ENCODE measurements at regions not wholly inside any gene's neighbourhood (a gene's known extent, or its start where the extent isn't known, plus 50 kb on each side); places are given as distances from the start of the nearest gene placed in this dataset.

- Histone ChIP-seq H3K36me3 (ENCODE audit: control insufficient read depth, insufficient read depth, low read length) (no peaks in the 10 kb centered on the region), H3K9me3 (ENCODE audit: control insufficient read depth, low read length) (no peaks in the 10 kb centered on the region), H3K4me3 (ENCODE audit: extremely low read depth, insufficient read depth, low read length, poor library complexity, severe bottlenecking) (no peak overlapping the region), H3K27ac (ENCODE audit: low read depth, low read length, severe bottlenecking) (no peak overlapping the region), H3K4me1 (ENCODE audit: control insufficient read depth, insufficient read depth, low read length, poor library complexity, severe bottlenecking) (peaks cover 11% of the 10 kb centered on the region)
- 100% methylated on average over 1 to 2 of the region's 3 CpGs for WGBS, 2 experiments (ENCODE audit: insufficient coverage in 2 of 2)
These were observed 147.6 kb upstream of the CCDC68 start for GRCh38 chr18:55106906-55107305.

- WGBS, 2 experiments (ENCODE audit: insufficient coverage in 2 of 2) = 100% methylated on average over 1 of the region's 2 CpGs; no CpG with 5 or more reads in 1 of the 2 experiments
- H3K4me3 ChIP-seq (ENCODE audit: extremely low read depth, insufficient read depth, low read length, poor library complexity, severe bottlenecking) = no peak overlapping the region
- no peaks in the 10 kb centered on the region for H3K9me3 ChIP-seq (ENCODE audit: control insufficient read depth, low read length)
- H3K4me1 ChIP-seq (ENCODE audit: control insufficient read depth, insufficient read depth, low read length, poor library complexity, severe bottlenecking) = peaks cover 14% of the 10 kb centered on the region
- H3K36me3 ChIP-seq (ENCODE audit: control insufficient read depth, insufficient read depth, low read length) = no peaks in the 10 kb centered on the region
- H3K27ac ChIP-seq (ENCODE audit: low read depth, low read length, severe bottlenecking) = no peak overlapping the region
These were observed 147.2 kb upstream of the CCDC68 start for GRCh38 chr18:55106466-55106865.

GRCh38 chr18:55105873-55106272 is 146.6 kb upstream of the CCDC68 start:
- no peak overlapping the region for H3K4me3 ChIP-seq (ENCODE audit: extremely low read depth, insufficient read depth, low read length, poor library complexity, severe bottlenecking)
- no peaks in the 10 kb centered on the region for H3K9me3 ChIP-seq (ENCODE audit: control insufficient read depth, low read length)
- peaks cover 16% of the 10 kb centered on the region for H3K4me1 ChIP-seq (ENCODE audit: control insufficient read depth, insufficient read depth, low read length, poor library complexity, severe bottlenecking)
- H3K36me3 ChIP-seq (ENCODE audit: control insufficient read depth, insufficient read depth, low read length) = no peaks in the 10 kb centered on the region
- H3K27ac ChIP-seq (ENCODE audit: low read depth, low read length, severe bottlenecking) = no peak overlapping the region
- no CpG with 5 or more reads among the region's 2 CpGs for WGBS, 2 experiments (ENCODE audit: insufficient coverage in 2 of 2)

- WGBS, 2 experiments (ENCODE audit: insufficient coverage in 2 of 2) = 94 to 100% methylated on average over 3 of the region's 3 CpGs
- Histone ChIP-seq H3K4me3 (ENCODE audit: extremely low read depth, insufficient read depth, low read length, poor library complexity, severe bottlenecking) (no peak overlapping the region), H3K27ac (ENCODE audit: low read depth, low read length, severe bottlenecking) (no peak overlapping the region), H3K36me3 (ENCODE audit: control insufficient read depth, insufficient read depth, low read length) (no peaks in the 10 kb centered on the region), H3K9me3 (ENCODE audit: control insufficient read depth, low read length) (no peaks in the 10 kb centered on the region), H3K4me1 (ENCODE audit: control insufficient read depth, insufficient read depth, low read length, poor library complexity, severe bottlenecking) (peaks cover 18% of the 10 kb centered on the region)
These were observed 143.7 kb upstream of the CCDC68 start for GRCh38 chr18:55102958-55103456.

- H3K4me3 ChIP-seq (ENCODE audit: extremely low read depth, insufficient read depth, low read length, poor library complexity, severe bottlenecking) = no peak overlapping the region
- no peak overlapping the region for H3K27ac ChIP-seq (ENCODE audit: low read depth, low read length, severe bottlenecking)
- WGBS, 2 experiments (ENCODE audit: insufficient coverage in 2 of 2) = 92% methylated on average over 2 of the region's 3 CpGs; no CpG with 5 or more reads in 1 of the 2 experiments
- peaks cover 21% of the 10 kb centered on the region for H3K4me1 ChIP-seq (ENCODE audit: control insufficient read depth, insufficient read depth, low read length, poor library complexity, severe bottlenecking)
- H3K36me3 ChIP-seq (ENCODE audit: control insufficient read depth, insufficient read depth, low read length) = no peaks in the 10 kb centered on the region
- no peaks in the 10 kb centered on the region for H3K9me3 ChIP-seq (ENCODE audit: control insufficient read depth, low read length)
These were observed 143.2 kb upstream of the CCDC68 start for GRCh38 chr18:55102501-55102900.

GRCh38 chr18:55101458-55101824 is 142.2 kb upstream of the CCDC68 start:
- no peak overlapping the region for H3K27ac ChIP-seq (ENCODE audit: low read depth, low read length, severe bottlenecking)
- WGBS, 2 experiments (ENCODE audit: insufficient coverage in 2 of 2) = 100% methylated on average over 2 of the region's 2 CpGs; no CpG with 5 or more reads in 1 of the 2 experiments

GRCh38 chr18:55100817-55101457 is 141.7 kb upstream of the CCDC68 start:
- H3K36me3 ChIP-seq (ENCODE audit: control insufficient read depth, insufficient read depth, low read length) = no peaks in the 10 kb centered on the region
- WGBS, 2 experiments (ENCODE audit: insufficient coverage in 2 of 2) = 100% methylated on average over 1 of the region's 3 CpGs; no CpG with 5 or more reads in 1 of the 2 experiments
- no peaks in the 10 kb centered on the region for H3K9me3 ChIP-seq (ENCODE audit: control insufficient read depth, low read length)
- H3K4me3 ChIP-seq (ENCODE audit: extremely low read depth, insufficient read depth, low read length, poor library complexity, severe bottlenecking) = no peak overlapping the region
- no peak overlapping the region for H3K27ac ChIP-seq (ENCODE audit: low read depth, low read length, severe bottlenecking)
- peaks cover 30% of the 10 kb centered on the region for H3K4me1 ChIP-seq (ENCODE audit: control insufficient read depth, insufficient read depth, low read length, poor library complexity, severe bottlenecking)

More at GRCh38 chr18:55101458-55101824, 142.2 kb upstream of the CCDC68 start:
- Histone ChIP-seq H3K4me3 (ENCODE audit: extremely low read depth, insufficient read depth, low read length, poor library complexity, severe bottlenecking) (no peak overlapping the region), H3K9me3 (ENCODE audit: control insufficient read depth, low read length) (no peaks in the 10 kb centered on the region), H3K36me3 (ENCODE audit: control insufficient read depth, insufficient read depth, low read length) (no peaks in the 10 kb centered on the region), H3K4me1 (ENCODE audit: control insufficient read depth, insufficient read depth, low read length, poor library complexity, severe bottlenecking) (peaks cover 30% of the 10 kb centered on the region)

- H3K36me3 ChIP-seq (ENCODE audit: control insufficient read depth, insufficient read depth, low read length) = no peaks in the 10 kb centered on the region
- H3K4me3 ChIP-seq (ENCODE audit: extremely low read depth, insufficient read depth, low read length, poor library complexity, severe bottlenecking) = no peak overlapping the region
- H3K4me1 ChIP-seq (ENCODE audit: control insufficient read depth, insufficient read depth, low read length, poor library complexity, severe bottlenecking) = peaks cover 30% of the 10 kb centered on the region
- H3K27ac ChIP-seq (ENCODE audit: low read depth, low read length, severe bottlenecking) = peak overlapping the region; percentile 71
- WGBS, 2 experiments (ENCODE audit: insufficient coverage in 2 of 2) = 72 to 79% methylated on average over 2 to 9 of the region's 9 CpGs
- no peaks in the 10 kb centered on the region for H3K9me3 ChIP-seq (ENCODE audit: control insufficient read depth, low read length)
These were observed 138.4 kb upstream of the CCDC68 start for GRCh38 chr18:55097456-55098170.

GRCh38 chr18:55096263-55096951 is 137.1 kb upstream of the CCDC68 start:
- no peak overlapping the region for H3K4me3 ChIP-seq (ENCODE audit: extremely low read depth, insufficient read depth, low read length, poor library complexity, severe bottlenecking)
- WGBS, 2 experiments (ENCODE audit: insufficient coverage in 2 of 2) = 79 to 80% methylated on average over 6 of the region's 10 CpGs
- peaks cover 26% of the 10 kb centered on the region for H3K4me1 ChIP-seq (ENCODE audit: control insufficient read depth, insufficient read depth, low read length, poor library complexity, severe bottlenecking)
- no peaks in the 10 kb centered on the region for H3K36me3 ChIP-seq (ENCODE audit: control insufficient read depth, insufficient read depth, low read length)
- H3K9me3 ChIP-seq (ENCODE audit: control insufficient read depth, low read length) = no peaks in the 10 kb centered on the region
- H3K27ac ChIP-seq (ENCODE audit: low read depth, low read length, severe bottlenecking) = no peak overlapping the region

GRCh38 chr18:55095584-55095983 is 136.3 kb upstream of the CCDC68 start:
- Histone ChIP-seq H3K27ac (ENCODE audit: low read depth, low read length, severe bottlenecking) (no peak overlapping the region), H3K9me3 (ENCODE audit: control insufficient read depth, low read length) (no peaks in the 10 kb centered on the region), H3K36me3 (ENCODE audit: control insufficient read depth, insufficient read depth, low read length) (no peaks in the 10 kb centered on the region), H3K4me1 (ENCODE audit: control insufficient read depth, insufficient read depth, low read length, poor library complexity, severe bottlenecking) (peaks cover 18% of the 10 kb centered on the region), H3K4me3 (ENCODE audit: extremely low read depth, insufficient read depth, low read length, poor library complexity, severe bottlenecking) (no peak overlapping the region)
- WGBS, 2 experiments (ENCODE audit: insufficient coverage in 2 of 2) = 46 to 60% methylated on average over 2 of the region's 3 CpGs

Data from mesodermal cell (in vitro differentiated cells).